HG02571 (cell line): ENCODE measurements at regions not wholly inside any gene's neighbourhood (a gene's known extent, or its start where the extent isn't known, plus 50 kb on each side); places are given as distances from the start of the nearest gene placed in this dataset.

Experiments used
- ATAC-seq: cut with Tn5 transposase; IDR thresholded peaks from one replicate; pipeline ENCODE4 v1.9.1; 2021; ENCODE audit warnings: mild to moderate bottlenecking, moderate library complexity; ENCODE audit not compliant: unreplicated experiment

- no peak for ATAC-seq
These were observed 181.4 kb downstream of the GAS1 start for GRCh38 chr9:86765746-86766430.

- no peak for ATAC-seq
These were observed 182.5 kb downstream of the GAS1 start for GRCh38 chr9:86764671-86765343.

- ATAC-seq: no peak
These were observed 183.1 kb downstream of the GAS1 start for GRCh38 chr9:86764221-86764624.

- ATAC-seq: no peak
These were observed 183.5 kb downstream of the GAS1 start for GRCh38 chr9:86763791-86764190.

GRCh38 chr9:86757382-86757720, 190.0 kb downstream of the GAS1 start:
- ATAC-seq: no peak

- no peak for ATAC-seq
These were observed 190.5 kb downstream of the GAS1 start for GRCh38 chr9:86756576-86757381.

GRCh38 chr9:86755561-86755941, 191.8 kb downstream of the GAS1 start:
- ATAC-seq: no peak

- no peak for ATAC-seq
These were observed 192.4 kb downstream of the GAS1 start for GRCh38 chr9:86754581-86755560.

GRCh38 chr9:86753836-86754235, 193.5 kb downstream of the GAS1 start:
- ATAC-seq: no peak

- ATAC-seq: no peak
These were observed 194.6 kb downstream of the GAS1 start for GRCh38 chr9:86752733-86753132.

- no peak for ATAC-seq
These were observed 195.3 kb downstream of the GAS1 start for GRCh38 chr9:86751956-86752355.

- ATAC-seq: no peak
These were observed 196.1 kb downstream of the GAS1 start for GRCh38 chr9:86751207-86751606.

GRCh38 chr9:86749894-86750255, 197.4 kb downstream of the GAS1 start:
- no peak for ATAC-seq

- ATAC-seq: no peak
These were observed 198.0 kb downstream of the GAS1 start for GRCh38 chr9:86749161-86749893.

GRCh38 chr9:86747711-86748110, 199.6 kb downstream of the GAS1 start:
- no peak for ATAC-seq

- ATAC-seq: no peak
These were observed 205.7 kb downstream of the GAS1 start for GRCh38 chr9:86741311-86742208.

- no peak for ATAC-seq
These were observed 211.4 kb downstream of the GAS1 start for GRCh38 chr9:86735772-86736458.

- no peak for ATAC-seq
These were observed 212.5 kb downstream of the GAS1 start for GRCh38 chr9:86734771-86735170.

GRCh38 chr9:86733929-86734328, 213.4 kb downstream of the GAS1 start:
- no peak for ATAC-seq
